Right lung (tissue), 2 donors: ENCODE measurements at regions not wholly inside any gene's neighbourhood (a gene's known extent, or its start where the extent isn't known, plus 50 kb on each side); places are given as distances from the start of the nearest gene placed in this dataset.

ENCODE experiments used
- DNase-seq, 2 donors: peaks; one replicate each; pipeline ENCODE4 v3.0.0-alpha.2; 2013

- no peak for DNase-seq
These were observed 215.7 kb downstream of the TEX29 start for GRCh38 chr13:111536075-111536642.

GRCh38 chr13:111537115-111537728, 216.8 kb downstream of the TEX29 start:
- DNase-seq = no peak

GRCh38 chr13:111537843-111538499, 217.5 kb downstream of the TEX29 start:
- DNase-seq = no peak

- DNase-seq = no peak
These were observed 218.8 kb downstream of the TEX29 start for GRCh38 chr13:111539252-111539651.

GRCh38 chr13:111539791-111540446, 219.5 kb downstream of the TEX29 start:
- DNase-seq = no peak

GRCh38 chr13:111540486-111540885, 220.0 kb downstream of the TEX29 start:
- no peak for DNase-seq

- DNase-seq = no peak
These were observed 220.9 kb downstream of the TEX29 start for GRCh38 chr13:111541345-111541744.

GRCh38 chr13:111541752-111542529, 221.5 kb downstream of the TEX29 start:
- no peak for DNase-seq

GRCh38 chr13:111542530-111543341, 222.3 kb downstream of the TEX29 start:
- no peak for DNase-seq

GRCh38 chr13:111546921-111547675, 226.7 kb downstream of the TEX29 start:
- DNase-seq = no peak

GRCh38 chr13:111547726-111548273, 227.4 kb downstream of the TEX29 start:
- DNase-seq = no peak

GRCh38 chr13:111548301-111548700, 227.9 kb downstream of the TEX29 start:
- DNase-seq = no peak

- no peak for DNase-seq
These were observed 228.4 kb downstream of the TEX29 start for GRCh38 chr13:111548805-111549204.

- DNase-seq = no peak
These were observed 229.0 kb downstream of the TEX29 start for GRCh38 chr13:111549464-111549863.

GRCh38 chr13:111550062-111550461, 229.6 kb downstream of the TEX29 start:
- DNase-seq = no peak

GRCh38 chr13:111551204-111551820, 230.9 kb downstream of the TEX29 start:
- no peak for DNase-seq

GRCh38 chr13:111552891-111553655, 232.6 kb downstream of the TEX29 start:
- no peak for DNase-seq

- no peak for DNase-seq
These were observed 234.3 kb downstream of the TEX29 start for GRCh38 chr13:111554539-111555267.
